ENCODE measurements at regions not wholly inside any gene's neighbourhood (a gene's known extent, or its start where the extent isn't known, plus 50 kb on each side); places are given as distances from the start of the nearest gene placed in this dataset.

DNA sequence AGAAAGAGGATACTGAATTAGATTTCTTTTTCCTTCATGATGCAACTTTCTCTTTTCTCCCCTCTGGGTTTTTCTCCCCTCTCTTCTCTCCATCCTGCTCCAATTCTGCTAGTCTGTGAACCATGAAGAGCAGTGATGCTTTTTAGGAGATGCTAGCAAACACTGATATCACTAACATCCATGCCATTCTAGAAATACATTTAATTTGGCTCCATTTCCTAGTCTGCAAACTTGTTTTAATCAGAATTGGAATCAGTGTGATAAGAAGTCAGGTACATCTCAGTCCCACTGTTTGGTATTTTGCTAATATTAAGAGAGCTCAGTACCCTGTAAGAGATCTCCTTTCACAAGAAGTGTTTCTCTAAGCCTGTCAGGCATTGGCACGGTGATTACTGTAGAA lies 437.1 kb downstream of the RWDD3 start:
- Mint-ChIP-seq H3K27ac (ENCODE audit: unreplicated experiment) (no peak overlapping the region), H3K36me3 (ENCODE audit: unreplicated experiment) (peaks cover 7% of the 10 kb centered on the region), H3K9me3 (ENCODE audit: unreplicated experiment) (peaks cover 4% of the 10 kb centered on the region), H3K27me3 (ENCODE audit: unreplicated experiment) (peaks cover 5% of the 10 kb centered on the region), H3K4me1 (ENCODE audit: low read depth, unreplicated experiment) (no peaks in the 10 kb centered on the region), H3K4me3 (ENCODE audit: unreplicated experiment) (no peak overlapping the region)
- no peak for DNase-seq
- TF ChIP-seq, protein P1, sequence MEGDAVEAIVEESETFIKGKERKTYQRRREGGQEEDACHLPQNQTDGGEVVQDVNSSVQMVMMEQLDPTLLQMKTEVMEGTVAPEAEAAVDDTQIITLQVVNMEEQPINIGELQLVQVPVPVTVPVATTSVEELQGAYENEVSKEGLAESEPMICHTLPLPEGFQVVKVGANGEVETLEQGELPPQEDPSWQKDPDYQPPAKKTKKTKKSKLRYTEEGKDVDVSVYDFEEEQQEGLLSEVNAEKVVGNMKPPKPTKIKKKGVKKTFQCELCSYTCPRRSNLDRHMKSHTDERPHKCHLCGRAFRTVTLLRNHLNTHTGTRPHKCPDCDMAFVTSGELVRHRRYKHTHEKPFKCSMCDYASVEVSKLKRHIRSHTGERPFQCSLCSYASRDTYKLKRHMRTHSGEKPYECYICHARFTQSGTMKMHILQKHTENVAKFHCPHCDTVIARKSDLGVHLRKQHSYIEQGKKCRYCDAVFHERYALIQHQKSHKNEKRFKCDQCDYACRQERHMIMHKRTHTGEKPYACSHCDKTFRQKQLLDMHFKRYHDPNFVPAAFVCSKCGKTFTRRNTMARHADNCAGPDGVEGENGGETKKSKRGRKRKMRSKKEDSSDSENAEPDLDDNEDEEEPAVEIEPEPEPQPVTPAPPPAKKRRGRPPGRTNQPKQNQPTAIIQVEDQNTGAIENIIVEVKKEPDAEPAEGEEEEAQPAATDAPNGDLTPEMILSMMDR (IDR thresholded peaks at IDR 0.05; ENCODE audit: partially characterized antibody, unreplicated experiment) = no peak

DNA sequence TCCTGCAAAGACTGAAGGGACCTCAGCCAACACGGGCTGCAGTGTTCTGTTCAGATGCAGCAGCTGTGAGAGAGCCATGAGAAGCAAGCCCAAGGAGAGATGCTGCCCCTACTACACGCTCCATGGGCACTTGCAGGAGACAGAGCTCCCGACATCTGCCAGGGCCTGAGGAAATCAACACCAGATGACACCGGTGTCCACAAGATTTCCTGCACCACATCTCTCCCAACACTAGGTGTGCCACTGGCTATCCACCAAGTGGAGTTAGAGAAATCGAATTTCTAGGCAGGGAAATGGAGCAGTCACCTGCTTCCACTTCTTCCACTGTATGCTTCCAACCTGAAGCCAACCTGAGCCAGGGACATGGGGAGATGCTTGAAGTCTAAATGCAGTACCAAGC lies 445.3 kb downstream of the RWDD3 start:
- TF ChIP-seq, protein P1 (IDR thresholded peaks at IDR 0.05; ENCODE audit: partially characterized antibody, unreplicated experiment) = no peak
- H3K36me3 Mint-ChIP-seq (ENCODE audit: unreplicated experiment) = no peaks in the 10 kb centered on the region
- H3K9me3 Mint-ChIP-seq (ENCODE audit: unreplicated experiment) = peaks cover 4% of the 10 kb centered on the region
- H3K27me3 Mint-ChIP-seq (ENCODE audit: unreplicated experiment) = no peaks in the 10 kb centered on the region
- H3K4me1 Mint-ChIP-seq (ENCODE audit: low read depth, unreplicated experiment) = peaks cover 11% of the 10 kb centered on the region
- no peak overlapping the region for H3K27ac Mint-ChIP-seq (ENCODE audit: unreplicated experiment)
- DNase-seq = no peak
- H3K4me3 Mint-ChIP-seq (ENCODE audit: unreplicated experiment) = no peak overlapping the region

DNA sequence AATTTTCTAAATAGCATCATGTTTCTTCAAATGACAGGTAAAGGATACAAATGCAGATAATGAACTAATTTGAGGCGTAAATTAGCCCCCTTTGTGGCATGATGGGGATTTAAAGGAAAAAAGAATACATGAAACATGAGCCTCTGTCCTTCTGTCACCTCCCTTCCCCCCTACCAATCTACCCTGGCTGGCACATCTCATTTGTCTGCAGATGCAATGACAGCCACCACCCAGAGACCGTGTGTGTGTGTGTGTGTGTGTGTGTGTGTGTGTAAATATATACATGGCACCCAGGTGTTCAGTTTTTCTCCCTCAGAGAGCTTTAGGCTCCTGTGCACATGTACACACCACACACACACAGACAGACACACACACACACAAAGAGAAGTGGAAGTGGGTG lies 451.1 kb downstream of the RWDD3 start:
- peak overlapping the region; percentile 92 for H3K27ac Mint-ChIP-seq (ENCODE audit: unreplicated experiment)
- H3K36me3 Mint-ChIP-seq (ENCODE audit: unreplicated experiment) = no peaks in the 10 kb centered on the region
- peaks cover 2% of the 10 kb centered on the region for H3K27me3 Mint-ChIP-seq (ENCODE audit: unreplicated experiment)
- peak overlapping the region; percentile 49 for H3K4me3 Mint-ChIP-seq (ENCODE audit: unreplicated experiment)
- TF ChIP-seq, protein P1 (IDR thresholded peaks at IDR 0.05; ENCODE audit: partially characterized antibody, unreplicated experiment) = no peak
- H3K9me3 Mint-ChIP-seq (ENCODE audit: unreplicated experiment) = peaks cover 2% of the 10 kb centered on the region
- DNase-seq = peak; percentile 45
- peaks cover 27% of the 10 kb centered on the region for H3K4me1 Mint-ChIP-seq (ENCODE audit: low read depth, unreplicated experiment)

DNA sequence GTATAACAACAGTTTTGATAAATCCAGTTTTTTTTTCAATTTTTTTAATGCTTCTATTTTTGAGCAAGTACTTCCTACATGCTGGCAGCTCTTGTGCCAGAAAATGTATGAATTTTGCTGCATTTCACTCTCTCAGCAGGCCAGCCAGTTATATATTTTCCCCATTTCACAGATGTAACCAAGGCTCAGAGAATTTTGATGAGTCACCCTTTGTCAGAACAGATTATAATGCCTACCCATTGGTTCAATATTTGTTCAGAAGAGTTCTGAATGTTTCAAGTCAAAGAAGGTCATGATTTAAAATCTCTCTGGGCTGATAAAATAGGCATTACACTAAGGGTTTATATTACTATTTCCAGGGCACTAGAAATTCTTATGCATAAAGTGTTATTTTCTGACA lies 452.2 kb downstream of the RWDD3 start:
- Mint-ChIP-seq H3K4me1 (ENCODE audit: low read depth, unreplicated experiment) (peaks cover 27% of the 10 kb centered on the region), H3K9me3 (ENCODE audit: unreplicated experiment) (peaks cover 2% of the 10 kb centered on the region), H3K4me3 (ENCODE audit: unreplicated experiment) (no peak overlapping the region), H3K27ac (ENCODE audit: unreplicated experiment) (peak overlapping the region; percentile 71), H3K36me3 (ENCODE audit: unreplicated experiment) (no peaks in the 10 kb centered on the region), H3K27me3 (ENCODE audit: unreplicated experiment) (peaks cover 2% of the 10 kb centered on the region)
- TF ChIP-seq, protein P1 (IDR thresholded peaks at IDR 0.05; ENCODE audit: partially characterized antibody, unreplicated experiment) = no peak
- DNase-seq = no peak

DNA sequence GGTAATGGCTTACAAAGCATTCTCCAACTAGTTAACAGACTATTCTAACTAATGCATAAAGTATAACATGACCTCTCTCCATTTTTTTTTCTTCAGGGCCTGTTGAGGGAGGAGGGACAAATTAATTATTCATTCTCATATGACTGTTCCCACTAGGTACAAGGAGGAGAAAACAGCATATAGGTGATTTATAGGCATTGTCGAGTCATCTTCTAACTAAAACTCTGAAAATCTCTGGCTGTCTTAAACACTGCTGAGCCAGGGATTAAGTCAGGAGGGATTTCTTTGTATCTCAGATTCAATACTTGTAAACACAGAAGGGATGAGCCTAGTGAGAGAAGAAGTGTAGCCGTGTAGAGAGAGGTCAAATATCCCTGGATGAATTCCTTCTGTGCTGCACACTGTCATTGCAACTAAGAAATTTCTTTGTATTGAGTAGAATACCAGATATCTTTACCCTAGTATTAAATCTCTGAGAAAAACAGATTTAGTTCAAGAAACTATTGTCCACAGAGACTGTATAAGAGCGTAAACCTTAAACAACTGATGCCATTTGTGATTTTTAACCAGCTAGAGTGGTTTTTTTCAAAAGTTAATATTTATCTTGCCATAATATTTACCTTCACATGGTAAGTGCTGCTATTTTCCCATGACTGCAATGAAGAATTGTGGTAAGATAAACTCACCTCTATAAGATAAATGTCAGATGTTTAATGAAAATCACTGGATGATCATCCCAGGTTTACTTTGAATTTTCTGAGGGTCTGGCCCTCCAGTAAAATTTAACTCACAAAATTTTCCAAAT lies 465.3 kb downstream of the RWDD3 start:
- TF ChIP-seq, protein P1 (IDR thresholded peaks at IDR 0.05; ENCODE audit: partially characterized antibody, unreplicated experiment) = no peak
- Mint-ChIP-seq H3K4me1 (ENCODE audit: low read depth, unreplicated experiment) (peaks cover 7% of the 10 kb centered on the region), H3K9me3 (ENCODE audit: unreplicated experiment) (peaks cover 13% of the 10 kb centered on the region), H3K27me3 (ENCODE audit: unreplicated experiment) (no peaks in the 10 kb centered on the region), H3K36me3 (ENCODE audit: unreplicated experiment) (peaks cover 22% of the 10 kb centered on the region), H3K4me3 (ENCODE audit: unreplicated experiment) (no peak overlapping the region), H3K27ac (ENCODE audit: unreplicated experiment) (peak overlapping the region; percentile 40)
- no peak for DNase-seq
